Caki2 (cell line): ENCODE measurements at regions not wholly inside any gene's neighbourhood (a gene's known extent, or its start where the extent isn't known, plus 50 kb on each side); places are given as distances from the start of the nearest gene placed in this dataset.
A peak's percentile ranks its signal among the peaks of the same experiment; 100 is the strongest.
"Not testable (repeated sequence)": the region's sequence is repeated elsewhere in the genome, so short reads cannot be mapped to it uniquely, and the experiment has no call there.

Experiments
- DNase-seq: peaks from one replicate; pipeline ENCODE4 v3.0.0-alpha.2; 2015; ENCODE audit warnings: low read depth
- in situ Hi-C: cut with HindIII; loops from 2 replicates; pipeline ENCODE4 v1.10.0; 2016; ENCODE audit warnings: low sequenced_read_pairs, low pct_unique_long_range_greater_than_20kb, mixed read lengths

DNA sequence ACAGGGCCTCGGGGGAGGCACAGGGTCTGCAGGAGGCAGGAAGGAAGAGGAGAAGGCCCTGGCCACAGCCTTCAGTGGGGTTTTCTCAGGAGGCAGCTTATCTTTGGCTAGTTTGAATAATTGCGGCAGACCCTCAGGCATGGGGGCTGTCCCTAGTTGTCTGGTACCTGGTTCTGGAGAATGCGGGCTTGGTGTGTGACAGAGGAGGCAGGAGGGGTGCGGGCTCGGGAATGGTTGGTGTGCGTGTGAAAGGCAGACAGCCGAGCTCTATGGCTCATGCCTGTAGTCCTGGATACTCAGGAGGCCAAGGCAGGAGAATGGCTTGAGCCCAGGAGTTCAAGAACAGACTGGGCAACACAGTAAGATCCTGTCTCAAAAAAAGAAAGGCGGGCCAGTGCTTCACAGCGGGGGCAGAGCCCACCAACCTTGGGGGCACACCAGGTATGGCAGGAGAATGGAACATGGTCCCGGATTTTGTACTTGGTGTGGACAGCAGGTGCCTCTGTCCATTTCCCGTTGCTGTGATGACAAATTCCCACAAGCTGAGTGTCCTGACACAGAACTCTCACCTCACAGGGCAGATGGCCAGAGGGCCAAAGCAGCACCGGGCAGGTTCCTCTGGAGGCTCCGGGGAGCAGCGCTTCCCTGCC is 640.6 kb downstream of the TBC1D22A start:
- in situ Hi-C loops: no loop called here

DNA sequence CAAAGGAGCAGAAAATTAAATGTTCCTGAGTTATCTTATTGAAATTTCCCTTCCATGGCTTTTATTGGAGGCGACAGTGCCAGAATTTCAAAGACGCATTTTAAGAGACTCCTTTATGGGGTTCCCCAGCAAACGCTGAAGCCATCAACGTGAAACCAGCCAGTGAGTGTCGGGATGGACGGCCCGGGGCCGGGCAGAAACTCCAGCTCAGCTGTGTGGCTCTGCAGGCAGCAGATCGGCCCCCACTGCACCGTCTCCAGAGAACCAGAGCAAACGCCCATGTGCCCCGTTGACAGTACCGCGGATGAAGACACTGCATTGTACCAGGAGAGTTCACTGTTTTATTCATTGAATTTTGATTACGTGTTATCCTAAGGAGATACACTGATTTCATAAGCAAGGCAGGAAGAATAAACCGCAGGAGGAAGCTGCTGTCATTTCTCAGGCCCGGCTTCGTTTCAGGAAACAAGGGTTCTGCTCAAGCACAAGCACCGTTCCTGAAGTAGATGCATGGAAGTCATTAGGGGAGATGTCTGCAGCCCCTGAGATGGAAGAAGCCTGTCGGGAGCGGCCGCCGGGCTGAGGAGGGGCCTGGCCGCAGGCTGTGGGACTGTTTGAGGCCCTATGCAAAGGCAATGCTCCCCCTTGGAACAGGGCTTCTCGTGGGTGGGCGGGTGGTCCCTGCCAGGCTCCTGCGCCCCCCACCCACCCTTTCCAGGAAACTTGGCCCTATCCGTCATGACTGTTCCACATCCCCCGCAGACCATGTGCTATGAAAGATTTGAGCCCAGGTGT is 639.7 kb downstream of the TBC1D22A start:
- in situ Hi-C loops: no loop called here
- no peak for DNase-seq

More for the DNA sequence above, 640.6 kb downstream of the TBC1D22A start:
- DNase-seq: no peak

DNA sequence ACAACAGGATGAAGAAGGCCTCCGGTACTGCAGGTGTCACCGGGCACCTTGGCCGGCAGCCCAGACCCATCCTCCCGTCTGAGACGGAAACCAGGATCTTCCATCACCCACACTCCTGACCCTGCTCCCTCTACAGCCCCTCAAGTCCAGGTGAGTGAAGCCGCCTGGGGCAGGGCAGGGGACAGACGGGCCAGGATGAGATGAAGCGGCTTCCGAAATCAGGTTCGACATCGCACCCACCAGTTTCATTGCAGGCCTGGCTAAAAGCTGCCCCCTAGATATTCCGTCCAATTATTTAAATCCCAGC is 639.1 kb downstream of the TBC1D22A start:
- in situ Hi-C loops: no loop called here
- DNase-seq: no peak

DNA sequence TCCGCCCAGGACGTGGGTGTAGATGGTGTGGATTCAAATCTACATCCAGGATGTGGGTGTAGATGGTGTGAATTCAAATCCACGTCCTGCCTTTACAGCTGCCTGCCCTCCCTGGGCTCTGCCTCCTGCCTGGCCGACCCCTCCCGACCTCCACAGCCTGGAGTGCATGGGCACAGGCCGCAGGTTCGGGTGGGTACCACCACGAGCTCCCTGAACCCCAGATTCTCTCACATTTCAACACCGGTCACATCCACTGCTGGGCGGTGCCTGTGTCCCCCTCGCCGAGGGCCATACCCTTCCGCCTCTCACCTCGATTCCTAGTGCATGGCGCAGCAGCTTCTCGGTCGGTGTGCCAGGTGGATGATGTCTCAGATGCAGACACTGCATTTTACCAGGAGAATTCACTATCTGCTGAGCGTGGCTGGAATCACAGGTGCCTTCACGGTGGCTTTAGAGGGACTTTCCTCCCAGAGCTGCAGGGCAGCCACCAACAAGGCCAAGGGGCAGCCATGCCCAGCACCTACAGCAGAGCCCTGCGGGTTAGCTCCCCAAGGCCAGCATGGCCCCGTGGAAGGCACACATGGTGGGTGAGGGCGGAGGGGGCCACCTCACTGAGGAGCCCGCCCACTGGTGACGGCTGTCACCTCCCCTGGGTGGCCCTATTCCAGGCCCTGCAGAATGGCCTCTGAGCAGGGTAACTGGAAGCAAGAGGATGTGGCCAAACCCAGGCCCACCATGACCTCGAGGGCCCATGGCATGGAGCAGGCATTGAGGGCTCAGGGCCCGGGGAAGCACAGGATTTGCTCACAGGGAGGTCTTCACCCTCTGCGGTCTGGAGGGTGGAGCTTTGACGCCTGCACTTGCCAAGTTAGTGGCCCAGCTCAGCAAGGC is 638.5 kb downstream of the TBC1D22A start:
- in situ Hi-C loops: no loop called here
- DNase-seq: no peak

DNA sequence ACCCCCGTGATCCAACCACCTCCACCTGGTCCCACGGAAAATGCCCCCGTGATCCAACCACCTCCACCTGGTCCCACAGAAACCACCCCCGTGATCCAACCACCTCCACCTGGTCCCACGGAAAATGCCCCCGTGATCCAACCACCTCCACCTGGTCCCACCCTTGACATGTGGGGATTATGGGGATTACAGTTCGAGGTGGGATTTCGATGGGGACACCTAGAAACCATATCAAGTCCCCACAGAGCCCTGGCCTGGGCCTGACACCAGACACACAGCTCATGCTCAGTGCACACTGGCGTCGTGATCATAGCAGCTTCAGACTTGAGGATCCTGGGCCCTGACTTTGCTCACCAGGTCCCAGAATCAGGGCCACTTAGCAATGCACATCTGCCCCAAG is 637.7 kb downstream of the TBC1D22A start:
- DNase-seq, in situ Hi-C loops: not testable (repeated sequence)

DNA sequence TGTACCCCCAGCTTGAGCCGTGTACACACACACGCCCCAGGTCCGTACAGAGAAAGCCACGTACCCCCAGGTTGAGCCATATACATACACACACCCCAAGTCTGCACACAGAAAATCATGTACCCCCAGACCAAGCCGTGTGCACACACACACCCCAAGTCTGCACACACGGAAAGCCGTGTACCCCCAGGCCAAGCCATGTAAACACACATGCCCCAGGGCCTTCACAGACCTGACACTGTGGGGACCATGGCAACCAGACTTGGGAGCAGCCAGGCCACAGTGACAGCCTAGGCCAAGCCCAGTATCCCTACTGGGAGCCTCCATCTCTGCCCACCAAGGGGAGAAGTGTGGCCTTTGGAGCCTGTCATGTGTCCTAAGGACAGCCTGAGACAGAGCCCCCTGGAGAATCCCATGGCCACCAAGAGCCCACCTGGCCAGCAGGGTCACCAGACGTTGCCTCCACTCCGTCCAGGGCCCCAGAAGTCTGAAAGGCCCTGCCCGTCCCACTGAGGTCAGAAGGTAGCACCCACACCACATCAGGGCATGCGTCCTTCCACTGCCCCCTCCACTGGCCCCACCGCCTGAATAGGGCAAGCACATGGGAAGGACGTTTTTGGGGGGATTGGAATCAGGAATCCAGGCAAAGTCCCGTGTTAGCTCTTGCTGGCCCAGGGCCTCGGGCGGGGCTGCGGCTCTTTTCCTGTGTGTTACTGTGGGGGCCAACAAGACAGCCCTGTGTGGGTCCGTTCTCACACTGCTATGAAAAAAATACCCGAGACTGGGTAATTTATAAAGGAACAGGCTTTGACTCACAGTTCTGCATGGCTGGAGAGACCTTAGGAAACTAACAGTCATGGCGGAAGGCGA is 636.7 kb downstream of the TBC1D22A start:
- no peak for DNase-seq
- in situ Hi-C loops: no loop called here

DNA sequence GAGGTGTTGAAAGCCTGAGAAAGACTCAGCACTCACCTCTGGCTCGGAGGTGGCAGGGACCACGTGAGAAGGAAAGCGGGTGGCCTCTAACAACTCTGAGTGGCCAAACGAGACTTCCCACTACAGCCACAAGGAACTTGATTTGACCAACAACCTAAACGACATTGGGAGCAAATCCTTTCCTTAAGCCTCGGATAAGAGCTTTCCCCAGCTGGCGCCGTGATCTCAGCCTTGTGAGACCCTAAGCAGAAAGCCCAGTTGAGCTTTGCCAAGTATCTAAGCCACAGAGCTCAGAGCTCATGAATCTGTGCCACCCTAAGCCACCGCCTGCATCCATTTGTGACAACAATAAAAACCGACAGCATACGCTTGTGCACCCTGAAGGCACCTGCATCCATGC is 636.0 kb downstream of the TBC1D22A start:
- no peak for DNase-seq
- in situ Hi-C loops: no loop called here

DNA sequence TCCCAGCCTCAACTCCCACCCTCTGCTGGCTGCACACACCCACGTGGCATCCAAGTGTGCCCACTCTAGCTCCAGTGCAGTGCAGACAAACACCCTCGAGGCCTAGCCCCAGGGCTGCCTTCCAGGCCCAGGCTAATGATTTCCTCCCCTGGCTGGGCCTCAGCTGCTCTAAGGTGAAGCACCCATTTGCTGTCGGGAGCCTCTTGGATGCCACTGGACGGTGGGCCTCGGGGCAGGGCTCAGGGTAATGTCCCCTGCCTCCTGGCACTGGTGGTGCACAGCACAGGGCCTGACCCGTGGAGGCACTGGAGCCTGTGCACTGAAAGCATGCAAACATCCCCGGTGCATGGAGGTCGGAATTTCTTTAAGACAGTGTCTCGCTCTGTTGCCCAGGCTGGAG is 635.2 kb downstream of the TBC1D22A start:
- in situ Hi-C loops: no loop called here
- DNase-seq: no peak

DNA sequence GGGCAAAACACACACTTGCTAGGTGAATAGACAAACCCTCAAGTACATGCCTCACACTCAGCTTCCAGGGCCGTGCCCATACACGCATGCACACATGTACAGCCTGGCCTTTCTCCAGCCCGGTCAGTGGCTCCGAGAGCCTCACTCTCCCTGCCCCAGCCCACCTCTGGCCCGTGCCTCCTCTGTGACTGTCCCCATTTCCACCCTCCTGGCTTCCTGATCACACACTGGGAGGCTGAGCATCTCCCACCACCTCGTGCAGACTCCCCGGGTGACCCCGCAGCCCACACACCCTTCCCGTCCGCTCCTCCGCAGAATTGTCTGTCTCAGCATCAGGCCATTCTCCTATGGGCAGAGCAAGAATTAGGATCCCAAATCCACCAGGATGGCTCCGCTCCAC is 634.1 kb downstream of the TBC1D22A start:
- in situ Hi-C loops: no loop called here
- no peak for DNase-seq

DNA sequence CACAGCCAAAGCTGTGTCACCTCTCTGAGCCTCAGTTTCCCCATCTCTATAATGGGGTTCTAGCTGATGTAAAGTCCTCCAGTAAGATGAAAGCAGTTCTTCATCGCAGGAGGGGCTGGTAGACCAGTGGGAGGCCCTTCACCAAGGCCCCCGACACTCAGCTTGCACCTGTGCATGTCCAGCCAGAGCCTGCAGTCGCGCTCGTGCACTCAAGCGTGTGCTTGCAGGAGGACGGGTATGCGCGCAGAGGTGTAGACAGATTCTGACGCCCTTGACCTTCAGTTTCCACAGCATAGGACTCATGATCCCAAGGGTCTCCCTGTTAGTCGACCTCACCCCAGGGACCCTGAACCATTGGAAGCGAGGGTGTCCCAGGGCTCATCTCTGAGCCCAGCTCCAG is 633.7 kb downstream of the TBC1D22A start:
- in situ Hi-C loops: no loop called here
- DNase-seq: no peak

DNA sequence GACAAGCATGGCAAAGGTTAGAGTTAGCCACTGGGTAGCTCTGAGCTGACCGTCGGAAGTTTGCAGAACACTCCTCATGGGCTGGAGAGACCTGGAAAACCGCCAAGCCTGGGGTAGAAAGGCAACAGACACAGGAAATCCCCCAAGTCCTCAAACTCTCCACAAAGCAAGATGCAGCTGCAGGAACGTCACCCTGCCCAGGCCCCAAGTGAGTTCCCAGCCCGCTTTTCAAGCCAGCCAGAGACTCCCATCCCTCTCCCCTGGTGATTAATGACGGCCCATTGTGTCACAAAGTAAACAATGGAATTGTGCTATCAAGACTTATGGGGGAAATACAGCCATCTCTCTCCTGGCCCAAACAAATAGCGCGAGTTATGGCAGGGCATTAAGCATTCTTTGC is 633.0 kb downstream of the TBC1D22A start:
- in situ Hi-C loops: no loop called here
- peak; percentile 30 for DNase-seq

DNA sequence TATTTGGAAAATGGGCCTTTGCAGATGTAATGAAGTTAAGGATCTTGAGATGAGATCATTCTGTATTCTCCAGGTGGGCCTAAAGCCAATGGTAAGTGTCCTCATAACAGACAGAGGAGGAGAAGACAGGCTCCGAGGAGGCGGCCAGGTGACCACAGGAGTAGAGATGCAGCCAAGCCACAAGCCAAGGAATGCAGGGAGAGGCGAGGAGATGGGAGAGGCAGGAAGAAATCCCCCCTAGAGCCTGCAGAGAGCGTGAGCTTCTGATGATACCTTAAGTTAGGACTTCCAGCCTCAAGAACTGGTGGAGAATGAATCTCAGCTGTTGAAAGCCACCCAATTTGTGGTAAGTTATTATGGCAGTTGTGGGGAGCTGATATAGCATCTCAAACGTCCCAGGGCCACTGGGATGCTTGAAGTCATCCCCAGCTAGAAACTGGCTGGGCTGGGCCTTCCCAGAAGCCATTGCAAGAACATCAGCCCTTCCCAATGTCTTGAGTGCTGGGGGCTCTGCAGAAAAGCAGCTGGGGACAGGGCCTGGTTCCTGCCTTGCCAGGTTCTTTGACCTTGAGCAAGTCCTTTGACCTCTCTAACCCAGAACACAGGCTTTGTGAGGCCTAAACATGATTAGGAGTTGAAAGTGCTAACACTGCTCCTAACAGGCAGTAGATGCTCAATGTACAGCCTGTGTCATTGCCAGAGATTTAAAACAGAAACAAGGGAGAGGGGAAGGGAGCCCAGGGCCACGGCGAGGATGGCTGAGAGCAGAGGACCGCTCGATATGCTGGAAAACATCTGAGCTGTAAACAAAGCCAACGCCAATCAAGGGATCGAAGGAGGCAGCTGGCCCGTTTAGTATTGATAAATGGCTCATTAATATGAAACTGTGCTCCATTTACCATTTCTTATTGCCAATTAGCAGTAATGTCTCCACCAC is 632.3 kb downstream of the TBC1D22A start:
- in situ Hi-C loops: no loop called here
- DNase-seq: no peak

DNA sequence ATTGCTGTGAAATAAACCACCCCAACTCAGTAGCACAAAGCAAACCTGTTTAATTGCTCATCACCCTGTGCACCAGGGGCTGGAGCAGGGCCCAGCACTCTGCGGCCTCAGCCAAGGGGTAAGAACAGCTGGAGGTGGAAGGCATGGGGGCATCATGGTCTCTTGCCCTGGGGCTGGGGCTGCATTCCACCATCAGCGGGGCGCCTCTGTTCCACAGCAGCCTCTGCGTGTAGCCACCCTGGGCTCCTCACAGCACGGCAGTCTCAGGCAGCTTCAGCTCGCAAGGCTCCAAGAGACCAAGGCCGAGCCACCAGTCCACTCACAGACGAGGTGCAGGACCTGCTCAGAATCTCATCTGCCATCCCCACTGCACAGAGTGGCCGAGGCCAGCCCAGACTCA is 630.7 kb downstream of the TBC1D22A start:
- in situ Hi-C loops: no loop called here
- DNase-seq: no peak

DNA sequence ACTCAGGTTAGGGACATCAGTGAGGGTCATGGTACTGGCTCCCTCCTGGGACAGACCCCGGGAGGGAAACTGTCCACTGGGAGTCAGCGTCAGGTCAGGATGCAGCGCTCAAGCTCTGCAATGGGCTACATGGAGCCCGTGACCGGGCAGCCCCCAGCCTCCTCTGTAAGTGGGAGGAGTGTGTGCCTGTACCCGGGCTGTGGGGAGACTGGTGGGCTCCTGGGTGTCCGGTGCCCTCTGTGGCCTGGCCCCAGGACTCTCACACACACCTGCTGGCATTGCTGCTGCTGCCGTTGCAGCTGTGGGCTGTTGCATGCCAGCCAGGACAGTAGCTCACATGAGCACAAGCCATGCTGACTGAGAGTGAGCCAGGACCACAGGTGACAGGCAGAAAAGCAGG is 630.3 kb downstream of the TBC1D22A start:
- DNase-seq: no peak
- in situ Hi-C loops: no loop called here

DNA sequence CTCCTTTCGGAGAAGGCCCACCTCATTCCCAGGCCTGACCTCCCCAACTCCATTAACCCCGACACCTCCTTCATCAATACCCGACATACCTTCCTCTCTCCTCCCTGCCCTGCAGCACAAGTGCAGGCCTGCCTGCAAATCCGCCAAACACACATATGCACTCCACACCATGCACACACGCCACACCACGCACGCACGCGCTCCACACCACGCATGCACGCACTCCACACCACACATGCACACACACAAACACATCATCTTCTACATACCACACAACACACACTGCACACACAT is 629.6 kb downstream of the TBC1D22A start:
- in situ Hi-C loops: no loop called here
- DNase-seq: no peak

DNA sequence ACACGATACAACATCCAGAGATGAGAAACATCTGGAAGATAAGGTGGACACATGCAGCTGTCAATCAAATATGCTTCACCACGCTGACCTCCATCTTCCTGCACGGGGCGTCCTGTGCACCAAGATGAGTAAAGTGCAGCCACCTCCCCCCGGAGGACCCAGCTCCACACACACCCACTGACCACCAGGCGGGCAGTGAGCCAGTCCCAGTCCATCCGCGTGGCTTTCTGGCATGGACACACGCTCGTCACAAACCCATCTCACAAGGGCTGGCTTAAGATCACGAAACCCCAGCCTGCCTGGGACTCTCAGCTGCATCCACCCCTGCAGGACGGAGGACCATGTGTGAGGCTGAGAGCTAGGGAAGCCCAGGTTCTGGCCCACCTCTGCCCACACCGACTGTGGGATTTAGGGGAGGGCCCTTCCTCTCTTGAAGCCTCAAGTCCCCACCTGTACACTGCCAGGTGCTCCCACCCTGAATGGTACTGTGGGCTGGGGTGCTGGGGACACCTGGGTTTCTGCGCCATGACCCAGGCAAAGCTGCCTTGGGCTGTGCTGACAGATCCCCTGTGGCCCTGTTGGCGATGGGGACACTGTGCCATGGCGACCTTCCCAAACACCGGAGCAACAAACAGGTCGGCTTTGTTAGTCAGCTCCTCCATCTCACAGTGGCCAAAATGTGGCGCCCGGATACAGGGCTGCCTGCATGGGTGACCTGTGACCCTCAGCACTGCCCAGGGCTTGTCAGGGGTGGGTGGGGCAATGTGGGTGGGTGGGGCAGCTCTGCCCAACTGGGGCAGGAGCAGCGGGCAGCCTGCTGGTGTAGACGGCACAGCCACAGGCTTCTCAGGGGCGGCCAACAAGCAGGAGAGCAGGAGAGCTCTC is 629.0 kb downstream of the TBC1D22A start:
- no peak for DNase-seq
- in situ Hi-C loops: no loop called here
